Endothelial cell (in vitro differentiated cells): ENCODE measurements at regions not wholly inside any gene's neighbourhood (a gene's known extent, or its start where the extent isn't known, plus 50 kb on each side); places are given as distances from the start of the nearest gene placed in this dataset.

ENCODE experiments used
- DNase-seq: peaks from one replicate; pipeline ENCODE4 v3.0.0; 2021; ENCODE audit warnings: low spot score
- H3K27ac Mint-ChIP-seq: one replicate; pipeline ENCODE4 v1.8.0; 2021; ENCODE audit warnings: mixed read lengths, inconsistent platforms; ENCODE audit not compliant: unreplicated experiment
- H3K27me3 Mint-ChIP-seq: one replicate; pipeline ENCODE4 v1.8.0; 2021; ENCODE audit warnings: mild to moderate bottlenecking, moderate library complexity, mixed read lengths, inconsistent platforms; ENCODE audit not compliant: unreplicated experiment
- H3K36me3 Mint-ChIP-seq: one replicate; pipeline ENCODE4 v1.8.0; 2021; ENCODE audit warnings: mild to moderate bottlenecking, low read depth, mixed read lengths, inconsistent platforms; ENCODE audit not compliant: unreplicated experiment
- H3K4me1 Mint-ChIP-seq: one replicate; pipeline ENCODE4 v1.8.0; 2021; ENCODE audit warnings: mild to moderate bottlenecking, mixed read lengths, inconsistent platforms; ENCODE audit not compliant: unreplicated experiment
- H3K4me3 Mint-ChIP-seq: one replicate; pipeline ENCODE4 v1.8.0; 2021; ENCODE audit warnings: mild to moderate bottlenecking, mixed read lengths, inconsistent platforms; ENCODE audit not compliant: unreplicated experiment
- H3K9me3 Mint-ChIP-seq: one replicate; pipeline ENCODE4 v1.8.0; 2021; ENCODE audit warnings: mixed read lengths, inconsistent platforms; ENCODE audit not compliant: unreplicated experiment
- CTCF ChIP-seq: fragments of 200-600 bp; sonication (generic); IDR thresholded peaks from one replicate; pipeline ENCODE4 v1.5.0; 2021; ENCODE audit warnings: antibody characterized with exemption; ENCODE audit not compliant: unreplicated experiment

DNA sequence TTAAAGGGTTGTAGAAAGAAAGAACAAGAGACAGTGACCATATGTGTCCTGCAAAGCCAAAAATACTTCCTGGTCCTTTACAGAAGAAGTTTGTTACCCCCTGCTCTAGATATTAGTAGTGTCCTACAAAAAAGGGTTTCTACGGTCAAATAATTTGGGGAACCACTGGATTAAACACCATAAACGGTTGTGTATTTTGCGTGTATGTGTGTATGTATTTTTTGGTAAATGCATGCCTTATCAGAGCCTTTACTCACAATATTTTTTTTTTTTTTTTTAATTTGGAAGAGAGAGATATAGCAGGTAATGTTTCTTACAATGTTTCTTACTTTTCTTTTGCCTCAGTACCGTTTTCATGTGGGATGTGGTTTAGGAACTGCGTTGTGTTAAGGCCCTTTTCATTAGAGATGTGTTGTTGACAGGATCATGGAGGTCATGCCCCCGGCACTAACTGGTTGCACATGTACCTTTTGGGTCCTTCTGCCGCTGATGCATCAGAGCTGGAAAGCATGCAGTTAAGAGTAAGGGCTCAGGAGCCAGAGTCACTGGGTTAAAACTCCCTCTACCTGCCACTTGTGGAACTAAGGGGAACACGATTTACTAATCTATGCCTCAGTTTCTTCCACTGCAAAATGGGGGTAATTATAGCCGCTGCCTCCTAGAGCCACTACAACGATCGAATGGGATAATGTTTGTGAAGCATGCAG lies 234.6 kb upstream of the KAZN start:
- no peak for TF ChIP-seq CTCF
- no peaks in the 10 kb centered on the region for H3K9me3 Mint-ChIP-seq
- H3K36me3 Mint-ChIP-seq = no peaks in the 10 kb centered on the region
- H3K27ac Mint-ChIP-seq = no peak overlapping the region
- no peaks in the 10 kb centered on the region for H3K4me1 Mint-ChIP-seq
- DNase-seq = no peak
- no peak overlapping the region for H3K4me3 Mint-ChIP-seq
- no peaks in the 10 kb centered on the region for H3K27me3 Mint-ChIP-seq

DNA sequence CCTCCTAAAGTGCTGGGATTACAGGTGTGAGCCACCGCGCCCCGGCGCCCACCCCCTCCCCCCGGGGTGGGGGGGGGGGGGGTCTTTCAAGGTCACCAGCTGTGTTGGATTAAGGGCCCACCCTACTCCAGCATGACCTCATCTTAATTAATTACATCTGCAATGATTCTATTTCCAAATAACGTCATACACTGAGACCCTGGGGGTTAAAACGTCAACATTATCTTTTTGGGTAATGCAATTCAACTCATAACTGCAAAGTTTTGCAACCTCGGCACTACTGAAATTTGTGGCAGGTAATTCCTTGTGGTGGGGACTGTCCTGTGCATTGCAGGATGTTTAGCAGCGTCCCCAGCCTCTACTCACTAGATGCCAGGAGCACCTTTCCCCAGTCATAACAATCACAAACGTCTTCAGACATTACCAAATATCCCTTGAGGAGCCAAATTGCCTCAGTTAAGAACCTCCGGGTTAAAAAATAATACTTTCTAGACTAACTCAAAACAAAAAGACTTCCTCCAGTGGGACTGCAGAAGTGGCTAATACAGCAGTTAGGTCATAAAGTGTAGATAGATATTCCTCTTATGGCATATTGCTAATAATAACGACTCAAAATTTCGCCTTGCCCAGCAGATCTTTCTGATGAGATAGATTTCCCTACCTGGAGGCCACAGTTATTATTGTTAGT lies 233.0 kb upstream of the KAZN start:
- H3K9me3 Mint-ChIP-seq = no peaks in the 10 kb centered on the region
- TF ChIP-seq CTCF = no peak
- no peaks in the 10 kb centered on the region for H3K4me1 Mint-ChIP-seq
- no peak overlapping the region for H3K27ac Mint-ChIP-seq
- no peak overlapping the region for H3K4me3 Mint-ChIP-seq
- H3K27me3 Mint-ChIP-seq = no peaks in the 10 kb centered on the region
- DNase-seq = no peak
- H3K36me3 Mint-ChIP-seq = no peaks in the 10 kb centered on the region

- Mint-ChIP-seq H3K27me3 (no peaks in the 10 kb centered on the region), H3K4me1 (no peaks in the 10 kb centered on the region), H3K27ac (no peak overlapping the region), H3K4me3 (no peak overlapping the region), H3K36me3 (no peaks in the 10 kb centered on the region), H3K9me3 (no peaks in the 10 kb centered on the region)
- TF ChIP-seq CTCF = no peak
- DNase-seq = peak; percentile 6
Measured at GRCh38 chr1:14366091-14367018, 232.1 kb upstream of the KAZN start.

DNA sequence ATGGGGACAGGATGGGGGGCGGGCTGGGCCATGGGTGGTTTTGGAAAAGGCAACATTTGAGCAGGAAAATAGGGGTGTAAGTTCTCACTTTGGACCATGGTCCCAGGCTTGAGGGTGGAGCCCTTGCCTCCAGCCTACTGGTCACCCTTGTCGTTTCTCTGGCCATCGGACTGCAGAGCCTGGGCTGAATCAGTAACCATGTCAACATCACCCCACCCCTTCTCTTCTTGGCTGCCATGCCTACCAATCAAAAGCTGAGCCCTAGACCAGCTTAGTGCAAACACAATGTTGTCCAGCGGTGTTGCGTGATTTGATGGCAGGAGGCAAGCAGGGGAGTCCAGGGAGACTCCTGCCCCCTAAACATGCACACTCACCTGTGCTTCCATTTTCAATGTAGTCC lies 231.0 kb upstream of the KAZN start:
- Mint-ChIP-seq H3K36me3 (no peaks in the 10 kb centered on the region), H3K4me3 (no peak overlapping the region), H3K27me3 (no peaks in the 10 kb centered on the region), H3K9me3 (no peaks in the 10 kb centered on the region), H3K4me1 (no peaks in the 10 kb centered on the region), H3K27ac (no peak overlapping the region)
- TF ChIP-seq CTCF = no peak
- no peak for DNase-seq
